ENCODE measurements at regions not wholly inside any gene's neighbourhood (a gene's known extent, or its start where the extent isn't known, plus 50 kb on each side); places are given as distances from the start of the nearest gene placed in this dataset.

DNA sequence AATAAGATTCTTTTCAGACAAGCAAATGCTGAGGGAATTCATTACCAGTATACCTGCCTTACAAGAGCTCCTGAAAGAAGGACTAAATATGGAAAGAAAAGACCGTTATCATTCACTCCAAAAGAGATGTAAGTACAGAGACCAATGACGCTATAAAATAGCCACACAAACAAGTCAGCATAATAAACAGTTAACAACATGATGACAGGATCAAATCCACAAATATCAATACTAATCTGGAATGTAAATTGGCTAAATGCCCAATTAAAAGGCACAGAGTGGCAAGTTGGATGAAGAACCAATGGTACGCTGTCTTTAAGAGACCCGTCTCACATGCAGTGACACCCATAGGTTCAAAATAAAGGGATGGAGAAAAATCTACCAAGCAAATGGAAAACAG is 349.6 kb upstream of the MPDZ start:
- TF ChIP-seq, protein P1, sequence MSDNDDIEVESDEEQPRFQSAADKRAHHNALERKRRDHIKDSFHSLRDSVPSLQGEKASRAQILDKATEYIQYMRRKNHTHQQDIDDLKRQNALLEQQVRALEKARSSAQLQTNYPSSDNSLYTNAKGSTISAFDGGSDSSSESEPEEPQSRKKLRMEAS (IDR thresholded peaks at IDR 0.05), result no peak
- TF ChIP-seq CREB1 (IDR thresholded peaks at IDR 0.05; ENCODE audit: low read depth) (no peak), TAF1 (IDR thresholded peaks at IDR 0.05; ENCODE audit: low read depth) (no peak), EGR1 (IDR thresholded peaks at IDR 0.05) (no peak), ZBTB7A (IDR thresholded peaks at IDR 0.05; ENCODE audit: low read depth) (no peak), TCF12 (IDR thresholded peaks at IDR 0.05; ENCODE audit: low read depth) (no peak), EP300 (IDR thresholded peaks at IDR 0.05; ENCODE audit: borderline replicate concordance) (no peak), NFIC (IDR thresholded peaks at IDR 0.05) (no peak), YY1 (IDR thresholded peaks at IDR 0.05; ENCODE audit: low read depth) (no peak), CEBPB (IDR thresholded peaks at IDR 0.05) (no peak)
- TF ChIP-seq, protein P2, sequence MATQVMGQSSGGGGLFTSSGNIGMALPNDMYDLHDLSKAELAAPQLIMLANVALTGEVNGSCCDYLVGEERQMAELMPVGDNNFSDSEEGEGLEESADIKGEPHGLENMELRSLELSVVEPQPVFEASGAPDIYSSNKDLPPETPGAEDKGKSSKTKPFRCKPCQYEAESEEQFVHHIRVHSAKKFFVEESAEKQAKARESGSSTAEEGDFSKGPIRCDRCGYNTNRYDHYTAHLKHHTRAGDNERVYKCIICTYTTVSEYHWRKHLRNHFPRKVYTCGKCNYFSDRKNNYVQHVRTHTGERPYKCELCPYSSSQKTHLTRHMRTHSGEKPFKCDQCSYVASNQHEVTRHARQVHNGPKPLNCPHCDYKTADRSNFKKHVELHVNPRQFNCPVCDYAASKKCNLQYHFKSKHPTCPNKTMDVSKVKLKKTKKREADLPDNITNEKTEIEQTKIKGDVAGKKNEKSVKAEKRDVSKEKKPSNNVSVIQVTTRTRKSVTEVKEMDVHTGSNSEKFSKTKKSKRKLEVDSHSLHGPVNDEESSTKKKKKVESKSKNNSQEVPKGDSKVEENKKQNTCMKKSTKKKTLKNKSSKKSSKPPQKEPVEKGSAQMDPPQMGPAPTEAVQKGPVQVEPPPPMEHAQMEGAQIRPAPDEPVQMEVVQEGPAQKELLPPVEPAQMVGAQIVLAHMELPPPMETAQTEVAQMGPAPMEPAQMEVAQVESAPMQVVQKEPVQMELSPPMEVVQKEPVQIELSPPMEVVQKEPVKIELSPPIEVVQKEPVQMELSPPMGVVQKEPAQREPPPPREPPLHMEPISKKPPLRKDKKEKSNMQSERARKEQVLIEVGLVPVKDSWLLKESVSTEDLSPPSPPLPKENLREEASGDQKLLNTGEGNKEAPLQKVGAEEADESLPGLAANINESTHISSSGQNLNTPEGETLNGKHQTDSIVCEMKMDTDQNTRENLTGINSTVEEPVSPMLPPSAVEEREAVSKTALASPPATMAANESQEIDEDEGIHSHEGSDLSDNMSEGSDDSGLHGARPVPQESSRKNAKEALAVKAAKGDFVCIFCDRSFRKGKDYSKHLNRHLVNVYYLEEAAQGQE (IDR thresholded peaks at IDR 0.05; ENCODE audit: low read depth), result no peak
- TF ChIP-seq, protein P3, sequence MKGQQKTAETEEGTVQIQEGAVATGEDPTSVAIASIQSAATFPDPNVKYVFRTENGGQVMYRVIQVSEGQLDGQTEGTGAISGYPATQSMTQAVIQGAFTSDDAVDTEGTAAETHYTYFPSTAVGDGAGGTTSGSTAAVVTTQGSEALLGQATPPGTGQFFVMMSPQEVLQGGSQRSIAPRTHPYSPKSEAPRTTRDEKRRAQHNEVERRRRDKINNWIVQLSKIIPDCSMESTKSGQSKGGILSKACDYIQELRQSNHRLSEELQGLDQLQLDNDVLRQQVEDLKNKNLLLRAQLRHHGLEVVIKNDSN (IDR thresholded peaks at IDR 0.05), result no peak

DNA sequence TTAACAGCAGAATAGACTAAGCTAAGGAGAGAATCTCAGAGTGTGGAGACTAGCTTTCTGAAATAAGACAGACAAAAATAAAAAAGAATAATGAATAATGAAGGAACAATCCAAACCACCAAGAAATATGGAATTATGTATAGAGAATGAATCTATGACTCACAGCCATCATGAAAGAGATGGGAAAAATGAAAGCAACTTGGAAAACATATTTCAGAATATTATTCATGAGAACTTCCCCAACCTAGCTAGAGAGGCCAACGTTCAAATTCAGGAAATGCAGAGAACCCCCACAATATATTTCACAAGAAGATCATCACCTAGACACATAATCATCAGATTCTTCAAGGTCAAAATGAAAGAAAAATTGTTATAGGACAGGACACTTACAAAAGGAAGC is 349.0 kb upstream of the MPDZ start:
- TF ChIP-seq FOXM1 (IDR thresholded peaks at IDR 0.05; ENCODE audit: borderline replicate concordance, low read depth) (no peak), YY1 (IDR thresholded peaks at IDR 0.05; ENCODE audit: low read depth) (no peak), EGR1 (IDR thresholded peaks at IDR 0.05) (no peak), TAF1 (IDR thresholded peaks at IDR 0.05; ENCODE audit: low read depth) (no peak), EP300 (IDR thresholded peaks at IDR 0.05; ENCODE audit: borderline replicate concordance) (no peak)

DNA sequence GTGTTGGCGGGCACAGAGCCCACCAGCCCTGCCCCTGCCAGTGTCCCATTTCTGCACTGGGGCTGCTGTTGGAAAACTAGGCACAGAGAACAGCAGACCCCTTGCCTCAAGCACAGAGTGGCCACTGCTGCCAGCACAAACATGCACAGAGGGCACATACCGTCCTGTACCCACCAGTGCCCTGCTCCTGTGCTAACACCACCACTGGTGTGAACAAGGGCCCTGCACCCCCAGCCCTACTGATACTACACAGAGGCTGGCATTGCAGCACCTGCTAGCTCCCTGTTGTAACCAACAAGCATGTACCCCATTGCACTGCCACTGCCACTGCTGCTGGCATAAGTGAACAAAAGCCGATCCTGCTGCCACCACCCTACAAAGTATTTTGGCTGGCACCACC is 348.0 kb upstream of the MPDZ start:
- TF ChIP-seq FOXM1 (IDR thresholded peaks at IDR 0.05; ENCODE audit: borderline replicate concordance, low read depth), result no peak
- no peak for TF ChIP-seq YY1 (IDR thresholded peaks at IDR 0.05; ENCODE audit: low read depth)
- TF ChIP-seq CREB1 (IDR thresholded peaks at IDR 0.05; ENCODE audit: low read depth), result no peak
- no peak for TF ChIP-seq NFIC (IDR thresholded peaks at IDR 0.05)
- TF ChIP-seq, protein P2 (IDR thresholded peaks at IDR 0.05; ENCODE audit: low read depth), result no peak
- no peak for TF ChIP-seq EP300 (IDR thresholded peaks at IDR 0.05; ENCODE audit: borderline replicate concordance)
- TF ChIP-seq TCF12 (IDR thresholded peaks at IDR 0.05; ENCODE audit: low read depth), result no peak

DNA sequence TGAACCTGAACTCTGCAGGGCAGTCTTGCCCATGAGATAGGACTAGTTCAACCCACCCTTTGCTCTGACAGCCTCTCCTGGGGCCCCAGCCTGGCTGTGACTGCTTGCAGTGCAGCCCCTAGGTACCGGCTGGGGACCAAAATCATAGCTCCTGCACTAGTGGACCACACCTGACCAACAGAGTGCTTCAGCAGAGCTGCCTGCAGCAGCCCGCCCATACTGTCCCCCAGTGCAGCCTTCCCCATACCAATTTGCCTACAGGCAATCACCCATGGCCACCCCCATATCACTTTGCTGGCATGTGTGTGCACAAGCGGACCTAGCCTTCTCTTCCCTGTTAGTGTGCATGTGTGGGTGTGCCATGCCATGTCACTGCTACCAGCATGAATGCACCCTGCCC is 347.6 kb upstream of the MPDZ start:
- TF ChIP-seq, protein P3 (IDR thresholded peaks at IDR 0.05), result no peak
- TF ChIP-seq EGR1 (IDR thresholded peaks at IDR 0.05) (no peak), NFIC (IDR thresholded peaks at IDR 0.05) (no peak), ZBTB7A (IDR thresholded peaks at IDR 0.05; ENCODE audit: low read depth) (no peak), TEAD4 (IDR thresholded peaks at IDR 0.05) (no peak), FOXM1 (IDR thresholded peaks at IDR 0.05; ENCODE audit: borderline replicate concordance, low read depth) (no peak), TAF1 (IDR thresholded peaks at IDR 0.05; ENCODE audit: low read depth) (no peak), YY1 (IDR thresholded peaks at IDR 0.05; ENCODE audit: low read depth) (no peak), CREB1 (IDR thresholded peaks at IDR 0.05; ENCODE audit: low read depth) (no peak), CEBPB (IDR thresholded peaks at IDR 0.05) (no peak), RAD21 (IDR thresholded peaks at IDR 0.05; ENCODE audit: low read depth) (no peak), EP300 (IDR thresholded peaks at IDR 0.05; ENCODE audit: borderline replicate concordance) (no peak), TCF12 (IDR thresholded peaks at IDR 0.05; ENCODE audit: low read depth) (no peak)
- TF ChIP-seq, protein P2 (IDR thresholded peaks at IDR 0.05; ENCODE audit: low read depth), result no peak
- TF ChIP-seq, protein P1 (IDR thresholded peaks at IDR 0.05), result no peak

DNA sequence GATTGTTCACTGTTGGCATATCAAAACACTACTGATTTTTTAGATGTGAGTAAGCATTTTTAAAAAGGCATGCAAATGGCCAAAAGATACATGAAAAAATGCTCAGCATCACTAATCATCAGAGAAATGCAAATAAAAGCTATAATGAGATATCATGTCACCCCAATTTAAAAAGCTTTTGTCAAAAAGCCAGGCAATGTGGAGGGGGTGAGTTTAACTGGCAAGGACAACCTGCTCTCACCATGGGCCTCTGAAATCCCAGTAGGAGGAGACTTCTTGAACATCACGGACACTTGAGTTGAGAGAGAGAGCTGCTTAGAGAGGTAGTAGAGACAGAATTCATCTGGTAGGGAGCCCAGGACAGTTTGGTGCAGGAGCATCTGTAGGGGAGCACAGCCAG is 347.1 kb upstream of the MPDZ start:
- no peak for TF ChIP-seq TCF12 (IDR thresholded peaks at IDR 0.05; ENCODE audit: low read depth)
